Left ventricle myocardium superior (tissue), 1 donor: ENCODE measurements at regions not wholly inside any gene's neighbourhood (a gene's known extent, or its start where the extent isn't known, plus 50 kb on each side); places are given as distances from the start of the nearest gene placed in this dataset.

Source experiments
- ATAC-seq: fragments of 200-7000 bp; cut with Tn5 transposase; one replicate; pipeline ENCODE4 v1.9.1; 2020; ENCODE audit warnings: mild to moderate bottlenecking, moderate library complexity
- DNase-seq: peaks from one replicate; pipeline ENCODE4 v3.0.0-alpha.2; 2020
- intact Hi-C: fragments of 100-400 bp; cut with micrococcal nuclease; formaldehyde crosslinking; loops from one replicate; pipeline ENCODE4 v1.11.0; 2022
- donor health status: DM: no; HTN: yes; CAD: no; lungs with severe emphysema.

- intact Hi-C loops, result no loop called here
- ATAC-seq, result no peak
These were observed 59.4 kb upstream of the MAGEB2 start for GRCh38 chrX:30156009-30156408.

GRCh38 chrX:30156880-30157560 is 58.3 kb upstream of the MAGEB2 start:
- DNase-seq (no peak), ATAC-seq (no peak)
- intact Hi-C loops, result no loop called here

More at GRCh38 chrX:30156009-30156408, 59.4 kb upstream of the MAGEB2 start:
- no peak for DNase-seq

- intact Hi-C loops, result no loop called here
- DNase-seq (no peak), ATAC-seq (no peak)
These were observed 54.3 kb upstream of the MAGEB2 start for GRCh38 chrX:30161043-30161442.
